ENCODE measurements at regions not wholly inside any gene's neighbourhood (a gene's known extent, or its start where the extent isn't known, plus 50 kb on each side); places are given as distances from the start of the nearest gene placed in this dataset.

- H3K79me2 ChIP-seq (ENCODE audit: insufficient read depth, low read length), result no peaks in the 10 kb centered on the region
- Mint-ChIP-seq H3K4me3 (ENCODE audit: unreplicated experiment) (no peak overlapping the region), H3K36me3 (ENCODE audit: low read depth, unreplicated experiment) (no peaks in the 10 kb centered on the region), H3K27ac (ENCODE audit: unreplicated experiment) (no peak overlapping the region), H3K27me3 (ENCODE audit: low read depth, unreplicated experiment) (peaks cover 10% of the 10 kb centered on the region), H3K9me3 (ENCODE audit: unreplicated experiment) (peaks cover 4% of the 10 kb centered on the region), H3K4me1 (ENCODE audit: low read depth, unreplicated experiment) (no peaks in the 10 kb centered on the region)
- no peak overlapping the region for H3K9ac ChIP-seq (ENCODE audit: low read length)
- H3K4me2 ChIP-seq (ENCODE audit: low read length), result no peak overlapping the region
- DNase-seq (ENCODE audit: low read depth) (no peak), FAIRE-seq (no peak)
- no peaks in the 10 kb centered on the region for H3K27me3 ChIP-seq (ENCODE audit: insufficient read depth, low read length)
- no peak overlapping the region for H2AFZ ChIP-seq (ENCODE audit: low read depth, low read length)
- H4K20me1 ChIP-seq (ENCODE audit: insufficient read depth, low read length), result no peaks in the 10 kb centered on the region
- no peaks in the 10 kb centered on the region for H3K36me3 ChIP-seq (ENCODE audit: insufficient read depth, low read length)
- H3K4me1 ChIP-seq (ENCODE audit: insufficient read depth, low read length), result no peaks in the 10 kb centered on the region
- H3K4me3 ChIP-seq (ENCODE audit: insufficient read depth, low read depth, low read length), result no peak overlapping the region
- no peak overlapping the region for H3K27ac ChIP-seq (ENCODE audit: low read depth, low read length)
- H3K9me3 ChIP-seq (ENCODE audit: insufficient read depth, low read depth, low read length), result peaks cover 8% of the 10 kb centered on the region
- TF ChIP-seq EZH2 (IDR thresholded peaks at IDR 0.05; ENCODE audit: insufficient read depth, low read length), result no peak
- no peak for TF ChIP-seq CTCF (IDR thresholded peaks at IDR 0.05; ENCODE audit: insufficient read depth, low read depth, low read length)
These were observed 78.4 kb upstream of the TMEM252 start for GRCh38 chr9:68619072-68619471.

- H2AFZ ChIP-seq (ENCODE audit: low read depth, low read length), result no peak overlapping the region
- peaks cover 4% of the 10 kb centered on the region for H3K9me3 ChIP-seq (ENCODE audit: insufficient read depth, low read depth, low read length)
- no peak overlapping the region for H3K9ac ChIP-seq (ENCODE audit: low read length)
- no peak for FAIRE-seq
- H3K4me1 ChIP-seq (ENCODE audit: insufficient read depth, low read length), result no peaks in the 10 kb centered on the region
- peaks cover 4% of the 10 kb centered on the region for H3K9me3 Mint-ChIP-seq (ENCODE audit: unreplicated experiment)
- no peak overlapping the region for H3K4me2 ChIP-seq (ENCODE audit: low read length)
- no peak overlapping the region for H3K27ac ChIP-seq (ENCODE audit: low read depth, low read length)
- no peaks in the 10 kb centered on the region for H3K79me2 ChIP-seq (ENCODE audit: insufficient read depth, low read length)
- H3K36me3 ChIP-seq (ENCODE audit: insufficient read depth, low read length), result no peaks in the 10 kb centered on the region
- H3K4me3 Mint-ChIP-seq (ENCODE audit: unreplicated experiment), result no peak overlapping the region
- no peaks in the 10 kb centered on the region for H3K36me3 Mint-ChIP-seq (ENCODE audit: low read depth, unreplicated experiment)
- peaks cover 10% of the 10 kb centered on the region for H3K27me3 Mint-ChIP-seq (ENCODE audit: low read depth, unreplicated experiment)
- no peaks in the 10 kb centered on the region for H4K20me1 ChIP-seq (ENCODE audit: insufficient read depth, low read length)
- H3K4me3 ChIP-seq (ENCODE audit: insufficient read depth, low read depth, low read length), result no peak overlapping the region
- TF ChIP-seq EZH2 (IDR thresholded peaks at IDR 0.05; ENCODE audit: insufficient read depth, low read length) (no peak), CTCF (IDR thresholded peaks at IDR 0.05; ENCODE audit: insufficient read depth, low read depth, low read length) (no peak)
- no peak overlapping the region for H3K27ac Mint-ChIP-seq (ENCODE audit: unreplicated experiment)
- H3K27me3 ChIP-seq (ENCODE audit: insufficient read depth, low read length), result no peaks in the 10 kb centered on the region
- DNase-seq (ENCODE audit: low read depth), result no peak
- no peaks in the 10 kb centered on the region for H3K4me1 Mint-ChIP-seq (ENCODE audit: low read depth, unreplicated experiment)
These were observed 79.0 kb upstream of the TMEM252 start for GRCh38 chr9:68619636-68620035.

GRCh38 chr9:68625559-68625958, 79.5 kb upstream of the PIP5K1B start:
- no peaks in the 10 kb centered on the region for H3K36me3 ChIP-seq (ENCODE audit: insufficient read depth, low read length)
- no peaks in the 10 kb centered on the region for H3K9me3 Mint-ChIP-seq (ENCODE audit: unreplicated experiment)
- no peaks in the 10 kb centered on the region for H3K36me3 Mint-ChIP-seq (ENCODE audit: low read depth, unreplicated experiment)
- no peak overlapping the region for H3K4me2 ChIP-seq (ENCODE audit: low read length)
- FAIRE-seq (no peak), DNase-seq (ENCODE audit: low read depth) (no peak)
- no peak overlapping the region for H2AFZ ChIP-seq (ENCODE audit: low read depth, low read length)
- H3K79me2 ChIP-seq (ENCODE audit: insufficient read depth, low read length), result no peaks in the 10 kb centered on the region
- H3K27ac ChIP-seq (ENCODE audit: low read depth, low read length), result no peak overlapping the region
- no peak overlapping the region for H3K27ac Mint-ChIP-seq (ENCODE audit: unreplicated experiment)
- no peaks in the 10 kb centered on the region for H4K20me1 ChIP-seq (ENCODE audit: insufficient read depth, low read length)
- H3K9me3 ChIP-seq (ENCODE audit: insufficient read depth, low read depth, low read length), result no peaks in the 10 kb centered on the region
- H3K27me3 Mint-ChIP-seq (ENCODE audit: low read depth, unreplicated experiment), result peaks cover 15% of the 10 kb centered on the region
- no peak for TF ChIP-seq CTCF (IDR thresholded peaks at IDR 0.05; ENCODE audit: insufficient read depth, low read depth, low read length)
- no peak for TF ChIP-seq EZH2 (IDR thresholded peaks at IDR 0.05; ENCODE audit: insufficient read depth, low read length)
- no peak overlapping the region for H3K9ac ChIP-seq (ENCODE audit: low read length)
- H3K4me3 ChIP-seq (ENCODE audit: insufficient read depth, low read depth, low read length), result no peak overlapping the region
- H3K4me1 Mint-ChIP-seq (ENCODE audit: low read depth, unreplicated experiment), result no peaks in the 10 kb centered on the region
- no peak overlapping the region for H3K4me3 Mint-ChIP-seq (ENCODE audit: unreplicated experiment)
- H3K4me1 ChIP-seq (ENCODE audit: insufficient read depth, low read length), result no peaks in the 10 kb centered on the region
- no peaks in the 10 kb centered on the region for H3K27me3 ChIP-seq (ENCODE audit: insufficient read depth, low read length)
